ENCODE measurements at regions not wholly inside any gene's neighbourhood (a gene's known extent, or its start where the extent isn't known, plus 50 kb on each side); places are given as distances from the start of the nearest gene placed in this dataset.

GRCh38 chr7:46296526-46296925, 375.5 kb upstream of the IGFBP3 start:
- no peak for DNase-seq (ENCODE audit: low read depth)
- no peak for TF ChIP-seq CTCF (IDR thresholded peaks at IDR 0.05; ENCODE audit: control insufficient read depth, extremely low read depth, insufficient read depth)

GRCh38 chr7:46294381-46294780, 373.3 kb upstream of the IGFBP3 start:
- no peak for TF ChIP-seq CTCF (IDR thresholded peaks at IDR 0.05; ENCODE audit: control insufficient read depth, extremely low read depth, insufficient read depth)
- H3K4me3 ChIP-seq (ENCODE audit: low read depth, low read length): no peak overlapping the region
- DNase-seq (ENCODE audit: low read depth): no peak

More at GRCh38 chr7:46296526-46296925, 375.5 kb upstream of the IGFBP3 start:
- H3K4me3 ChIP-seq (ENCODE audit: low read depth, low read length): no peak overlapping the region

GRCh38 chr7:46292741-46293140, 371.7 kb upstream of the IGFBP3 start:
- no peak overlapping the region for H3K4me3 ChIP-seq (ENCODE audit: low read depth, low read length)
- TF ChIP-seq CTCF (IDR thresholded peaks at IDR 0.05; ENCODE audit: control insufficient read depth, extremely low read depth, insufficient read depth): no peak
- no peak for DNase-seq (ENCODE audit: low read depth)

GRCh38 chr7:46291601-46292150, 370.6 kb upstream of the IGFBP3 start:
- no peak for TF ChIP-seq CTCF (IDR thresholded peaks at IDR 0.05; ENCODE audit: control insufficient read depth, extremely low read depth, insufficient read depth)
- DNase-seq (ENCODE audit: low read depth): no peak
- no peak overlapping the region for H3K4me3 ChIP-seq (ENCODE audit: low read depth, low read length)

- DNase-seq (ENCODE audit: low read depth): no peak
- no peak for TF ChIP-seq CTCF (IDR thresholded peaks at IDR 0.05; ENCODE audit: control insufficient read depth, extremely low read depth, insufficient read depth)
- no peak overlapping the region for H3K4me3 ChIP-seq (ENCODE audit: low read depth, low read length)
Measured at GRCh38 chr7:46291050-46291438, 370.0 kb upstream of the IGFBP3 start.

- H3K4me3 ChIP-seq (ENCODE audit: low read depth, low read length): no peak overlapping the region
- no peak for TF ChIP-seq CTCF (IDR thresholded peaks at IDR 0.05; ENCODE audit: control insufficient read depth, extremely low read depth, insufficient read depth)
- DNase-seq (ENCODE audit: low read depth): no peak
Measured at GRCh38 chr7:46290374-46291049, 369.4 kb upstream of the IGFBP3 start.

GRCh38 chr7:46288861-46289260, 367.8 kb upstream of the IGFBP3 start:
- TF ChIP-seq CTCF (IDR thresholded peaks at IDR 0.05; ENCODE audit: control insufficient read depth, extremely low read depth, insufficient read depth): no peak
- H3K4me3 ChIP-seq (ENCODE audit: low read depth, low read length): no peak overlapping the region
- no peak for DNase-seq (ENCODE audit: low read depth)
